WTC11 (cell line): ENCODE measurements at regions not wholly inside any gene's neighbourhood (a gene's known extent, or its start where the extent isn't known, plus 50 kb on each side); places are given as distances from the start of the nearest gene placed in this dataset.

Experiments used
- ATAC-seq: fragments of 200-7000 bp; cut with Tn5 transposase; 2 replicates; pipeline ENCODE4 v1.10.0; 2021; ENCODE audit warnings: mild to moderate bottlenecking, moderate library complexity
- CTCF ChIA-PET: fragments of 300-600 bp; sonication (Branson Sonifier 250); formaldehyde crosslinking; loops from one replicate; lab custom pipeline; 2021; ENCODE audit warnings: antibody characterized with exemption; lab: Charles Lee
- POLR2A ChIA-PET: fragments of 350-600 bp; sonication (Branson Sonifier 250); formaldehyde crosslinking; loops from one replicate; lab custom pipeline; 2021; ENCODE audit warnings: antibody characterized with exemption; lab: Charles Lee
- DNase-seq: peaks from one replicate; pipeline ENCODE4 v3.0.0; 2021; ENCODE audit warnings: low spot score
- H3K27ac Mint-ChIP-seq: 2 replicates; pipeline ENCODE4 v1.8.0; 2021; ENCODE audit warnings: mixed read lengths
- H3K27me3 Mint-ChIP-seq: 2 replicates; pipeline ENCODE4 v1.8.0; 2021; ENCODE audit warnings: low read depth, mild to moderate bottlenecking, moderate library complexity, mixed read lengths
- H3K36me3 Mint-ChIP-seq: 2 replicates; pipeline ENCODE4 v1.8.0; 2021; ENCODE audit warnings: mixed read lengths
- H3K4me1 Mint-ChIP-seq: 2 replicates; pipeline ENCODE4 v1.8.0; 2022; ENCODE audit warnings: mixed read lengths
- H3K4me3 Mint-ChIP-seq: 2 replicates; pipeline ENCODE4 v1.8.0; 2021; ENCODE audit warnings: mild to moderate bottlenecking, moderate library complexity, mixed read lengths
- H3K9me3 Mint-ChIP-seq: 2 replicates; pipeline ENCODE4 v1.8.0; 2021; ENCODE audit warnings: mixed read lengths
- ATF2 ChIP-seq: sonication (generic); formaldehyde crosslinking; IDR thresholded peaks from 2 replicates; pipeline ENCODE4 v1.8.1; 2022; ENCODE audit warnings: low read depth, missing genetic modification reagents, borderline replicate concordance
- CDX4 ChIP-seq: fragments of 250-450 bp; sonication (Bioruptor Pico); IDR thresholded peaks from 2 replicates; pipeline ENCODE4 v1.9.0; 2021; ENCODE audit warnings: moderate library complexity, mild to moderate bottlenecking, inconsistent platforms, borderline replicate concordance
- CTCF ChIP-seq: fragments of 200-600 bp; IDR thresholded peaks from 2 replicates; pipeline ENCODE4 v1.8.0; 2022; ENCODE audit warnings: antibody characterized with exemption
- ELF4 ChIP-seq: sonication (generic); formaldehyde crosslinking; IDR thresholded peaks from 2 replicates; pipeline ENCODE4 v1.8.1; 2022; ENCODE audit warnings: low read depth, mild to moderate bottlenecking, moderate library complexity, missing genetic modification reagents
- EMX1 ChIP-seq: fragments of 250-450 bp; sonication (Bioruptor Pico); IDR thresholded peaks from 2 replicates; pipeline ENCODE4 v1.8.0; 2021; ENCODE audit warnings: mild to moderate bottlenecking
- FOXK1 ChIP-seq: sonication (generic); formaldehyde crosslinking; IDR thresholded peaks from 2 replicates; pipeline ENCODE4 v1.8.0; 2022; ENCODE audit warnings: mild to moderate bottlenecking, moderate library complexity, missing genetic modification reagents
- FOXP4 ChIP-seq: sonication (generic); formaldehyde crosslinking; IDR thresholded peaks from 2 replicates; pipeline ENCODE4 v1.8.0; 2022; ENCODE audit warnings: mild to moderate bottlenecking, missing genetic modification reagents
- GRHL2 ChIP-seq: fragments of 250-450 bp; sonication (Bioruptor Pico); IDR thresholded peaks from 2 replicates; pipeline ENCODE4 v1.8.0; 2022; ENCODE audit warnings: mild to moderate bottlenecking, moderate library complexity; ENCODE audit not compliant: insufficient replicate concordance, severe bottlenecking
- IRF2 ChIP-seq: sonication (generic); formaldehyde crosslinking; IDR thresholded peaks from 2 replicates; pipeline ENCODE4 v1.8.0; 2022; ENCODE audit warnings: low read depth, missing genetic modification reagents, borderline replicate concordance
- KAT7 ChIP-seq: sonication (generic); formaldehyde crosslinking; IDR thresholded peaks from 2 replicates; pipeline ENCODE4 v1.8.1; 2023; ENCODE audit warnings: missing genetic modification reagents, mild to moderate bottlenecking, borderline replicate concordance
- MLX ChIP-seq: sonication (generic); formaldehyde crosslinking; IDR thresholded peaks from 2 replicates; pipeline ENCODE4 v1.8.1; 2023; ENCODE audit warnings: mild to moderate bottlenecking, missing genetic modification reagents, moderate library complexity
- NFATC4 ChIP-seq: fragments of 250-450 bp; sonication (Bioruptor Pico); IDR thresholded peaks from 2 replicates; pipeline ENCODE4 v1.9.0; 2021; ENCODE audit warnings: mild to moderate bottlenecking
- NR1H2 ChIP-seq: sonication (generic); formaldehyde crosslinking; IDR thresholded peaks from 2 replicates; pipeline ENCODE4 v1.9.0; 2021; ENCODE audit warnings: mild to moderate bottlenecking, moderate library complexity, missing genetic modification reagents
- PRDM15 ChIP-seq: sonication (generic); formaldehyde crosslinking; IDR thresholded peaks from 2 replicates; pipeline ENCODE4 v1.8.0; 2022; ENCODE audit warnings: missing genetic modification reagents
- ZBTB21 ChIP-seq: sonication (generic); formaldehyde crosslinking; IDR thresholded peaks from 2 replicates; pipeline ENCODE4 v1.8.1; 2023; ENCODE audit warnings: mild to moderate bottlenecking, missing genetic modification reagents, borderline replicate concordance
- ZNF138 ChIP-seq: sonication (generic); formaldehyde crosslinking; conservative IDR thresholded peaks from 2 replicates; pipeline ENCODE4 v1.8.1; 2022; ENCODE audit warnings: mild to moderate bottlenecking, moderate library complexity, missing genetic modification reagents
- ZNF396 ChIP-seq: fragments of 250-450 bp; sonication (Bioruptor Pico); IDR thresholded peaks from 2 replicates; pipeline ENCODE4 v1.8.0; 2021; ENCODE audit warnings: mild to moderate bottlenecking, moderate library complexity, borderline replicate concordance
- ZNF512 ChIP-seq: sonication (generic); formaldehyde crosslinking; IDR thresholded peaks from 2 replicates; pipeline ENCODE4 v1.8.1; 2022; ENCODE audit warnings: missing genetic modification reagents, borderline replicate concordance
- ZNF671 ChIP-seq: fragments of 250-450 bp; sonication (Bioruptor Pico); IDR thresholded peaks from 2 replicates; pipeline ENCODE4 v1.8.0; 2021; ENCODE audit warnings: mild to moderate bottlenecking

GRCh38 chr1:25112400-25112799, 119.9 kb downstream of the SYF2 start:
- peaks cover 18% of the 10 kb centered on the region for H3K9me3 Mint-ChIP-seq
- H3K27ac Mint-ChIP-seq, result no peak overlapping the region
- POLR2A ChIA-PET, result no interaction called here
- DNase-seq (no peak), ATAC-seq (no peak)
- no peak overlapping the region for H3K4me3 Mint-ChIP-seq
- H3K27me3 Mint-ChIP-seq, result peaks cover 6% of the 10 kb centered on the region
- CTCF ChIA-PET, result interaction anchor here (0.6 kb wide), 1 partner anchor 46 kb away, joined by 6 read pairs; no protein-coding TSS in a partner anchor
- no peaks in the 10 kb centered on the region for H3K4me1 Mint-ChIP-seq
- TF ChIP-seq EMX1 (no peak), MLX (no peak), KAT7 (CRISPR knock-in tag) (no peak), CDX4 (CRISPR knock-in tag) (no peak), ZNF396 (CRISPR knock-in tag) (no peak), GRHL2 (CRISPR knock-in tag) (no peak), ZNF138 (no peak), NFATC4 (no peak), ZNF512 (CRISPR knock-in tag) (no peak), IRF2 (CRISPR knock-in tag) (no peak)
- TF ChIP-seq, all 79 proteins: peak for 0
- peaks cover 7% of the 10 kb centered on the region for H3K36me3 Mint-ChIP-seq

- ChIA-PET POLR2A (no interaction called here), CTCF (no interaction called here)
- H3K27me3 Mint-ChIP-seq, result peaks cover 6% of the 10 kb centered on the region
- no peak for DNase-seq
- H3K27ac Mint-ChIP-seq, result no peak overlapping the region
- peaks cover 7% of the 10 kb centered on the region for H3K36me3 Mint-ChIP-seq
- no peaks in the 10 kb centered on the region for H3K4me1 Mint-ChIP-seq
- H3K9me3 Mint-ChIP-seq, result peaks cover 15% of the 10 kb centered on the region
- no peak overlapping the region for H3K4me3 Mint-ChIP-seq
- TF ChIP-seq NR1H2 (CRISPR knock-in tag) (no peak), ZBTB21 (no peak), PRDM15 (no peak), ELF4 (CRISPR knock-in tag) (no peak), CTCF (no peak), FOXK1 (CRISPR knock-in tag) (no peak), ATF2 (CRISPR knock-in tag) (no peak), ZNF671 (CRISPR knock-in tag) (no peak), FOXP4 (CRISPR knock-in tag) (no peak), GRHL2 (CRISPR knock-in tag) (no peak)
- TF ChIP-seq, all 79 proteins: peak for 0
- no peak for ATAC-seq
Observed at GRCh38 chr1:25111706-25112105, 120.6 kb downstream of the SYF2 start.
